Spleen (tissue), 7 donors: ENCODE measurements at regions not wholly inside any gene's neighbourhood (a gene's known extent, or its start where the extent isn't known, plus 50 kb on each side); places are given as distances from the start of the nearest gene placed in this dataset.

Experiments
- CTCF ChIP-seq, 11 experiments: fragments of 200-600 bp in 7 of 11; fragments of 450-650 bp in 4 of 11; sonication (generic) in 4 of 11; IDR thresholded peaks in 8 of 11; conservative IDR thresholded peaks in 3 of 11; 1 replicate in 7 of 11; 2 replicates in 4 of 11; pipeline versions ENCODE4 v1.4.0 to v1.8.0; 2016 to 2021; ENCODE audit warnings: antibody characterized with exemption in 11 of 11, inconsistent platforms in 4 of 11, mild to moderate bottlenecking in 1 of 11
- POLR2A ChIP-seq, 3 donors: fragments of 450-650 bp; IDR thresholded peaks; one replicate each; pipeline ENCODE4 v1.5.1; 2017; ENCODE audit warnings: antibody characterized with exemption in 3 of 3, mild to moderate bottlenecking in 1 of 3
- POLR2AphosphoS5 ChIP-seq, 3 donors: sonication (generic); formaldehyde crosslinking; IDR thresholded peaks; one replicate each; pipeline ENCODE4 v1.5.1; 2017; ENCODE audit warnings: antibody characterized with exemption in 3 of 3
- donor health status: DM: no; HTN: no; CAD: no; lungs with moderate emphysema.
- donor health status: DM: no; HTN: no; CAD: no.
- donor health status: DM: no; HTN: no; CAD: no.

- TF ChIP-seq POLR2AphosphoS5 (IDR thresholded peaks at IDR 0.05) = no peak
- TF ChIP-seq CTCF (IDR thresholded peaks at IDR 0.05 in 8 of 11, conservative IDR thresholded peaks at IDR 0.05 in 3 of 11) = no peak
- TF ChIP-seq POLR2A (IDR thresholded peaks at IDR 0.05) = no peak
Measured at GRCh38 chr12:105733579-105733978, 403.1 kb downstream of the C12orf75 start.
